DND-41 (cell line): ENCODE measurements at regions not wholly inside any gene's neighbourhood (a gene's known extent, or its start where the extent isn't known, plus 50 kb on each side); places are given as distances from the start of the nearest gene placed in this dataset.

Experiments
- ATAC-seq: fragments of 200-7000 bp; cut with Tn5 transposase; 3 replicates; pipeline ENCODE4 v1.9.1; 2021; ENCODE audit warnings: low read depth; ENCODE audit not compliant: insufficient read depth
- DNase-seq: peaks from one replicate; pipeline ENCODE4 v3.0.0-alpha.2; 2020
- H2AFZ ChIP-seq: 2 replicates; pipeline ENCODE4 v1.6.0; 2012; ENCODE audit warnings: low read depth, low read length
- H3K27ac ChIP-seq: 2 replicates; pipeline ENCODE4 v1.5.1; 2012; ENCODE audit warnings: low read length, inconsistent platforms
- H3K27me3 ChIP-seq: fragments of 200-600 bp; sonication (generic); 2 replicates; pipeline ENCODE4 v1.6.0; 2012; ENCODE audit warnings: low read length, mild to moderate bottlenecking, inconsistent platforms; ENCODE audit not compliant: insufficient read depth, poor library complexity
- H3K36me3 ChIP-seq: 2 replicates; pipeline ENCODE4 v1.5.1; 2012; ENCODE audit warnings: low read length, inconsistent platforms; ENCODE audit not compliant: insufficient read depth
- H3K4me1 ChIP-seq: 2 replicates; pipeline ENCODE4 v1.5.1; 2012; ENCODE audit warnings: mild to moderate bottlenecking, low read length; ENCODE audit not compliant: insufficient read depth
- H3K4me2 ChIP-seq: 2 replicates; pipeline ENCODE4 v1.6.0; 2012; ENCODE audit warnings: mild to moderate bottlenecking, moderate library complexity, low read length, inconsistent platforms; ENCODE audit not compliant: insufficient read depth
- H3K4me3 ChIP-seq, 2 experiments: fragments of 200-600 bp in 1 of 2; shearing (Covaris generic) in 1 of 2; 2 replicates each; pipeline ENCODE4 v1.5.1; 2012 to 2016; ENCODE audit warnings: inconsistent platforms in 2 of 2, low read length in 2 of 2, mild to moderate bottlenecking in 2 of 2, low read depth in 1 of 2, moderate library complexity in 1 of 2
- H3K79me2 ChIP-seq: 2 replicates; pipeline ENCODE4 v1.6.0; 2012; ENCODE audit warnings: low read length, inconsistent platforms; ENCODE audit not compliant: insufficient read depth
- H3K9ac ChIP-seq: 2 replicates; pipeline ENCODE4 v1.6.0; 2012; ENCODE audit warnings: low read depth, mild to moderate bottlenecking, inconsistent platforms, low read length, moderate library complexity
- H3K9me3 ChIP-seq: 2 replicates; pipeline ENCODE4 v1.5.1; 2012; ENCODE audit warnings: low read length, moderate library complexity, mild to moderate bottlenecking, inconsistent platforms; ENCODE audit not compliant: insufficient read depth, severe bottlenecking
- H4K20me1 ChIP-seq: 2 replicates; pipeline ENCODE4 v1.6.0; 2012; ENCODE audit warnings: low read length; ENCODE audit not compliant: insufficient read depth
- CTCF ChIP-seq: IDR thresholded peaks from 2 replicates; pipeline ENCODE4 v1.5.1; 2012; ENCODE audit warnings: borderline replicate concordance, low read length, moderate library complexity, mild to moderate bottlenecking; ENCODE audit not compliant: poor library complexity, severe bottlenecking; ENCODE audit errors: extremely low read depth
- EZH2 ChIP-seq: IDR thresholded peaks from 3 replicates; pipeline ENCODE4 v1.6.1; 2012; ENCODE audit warnings: borderline replicate concordance, low read depth, mild to moderate bottlenecking, moderate library complexity, low read length, inconsistent platforms; ENCODE audit not compliant: severe bottlenecking

- no peaks in the 10 kb centered on the region for H4K20me1 ChIP-seq
- ATAC-seq (no peak), DNase-seq (no peak)
- H3K4me2 ChIP-seq = no peak overlapping the region
- no peaks in the 10 kb centered on the region for H3K9me3 ChIP-seq
- no peak overlapping the region for H2AFZ ChIP-seq
- H3K4me3 ChIP-seq = no peak overlapping the region
- TF ChIP-seq CTCF (no peak), EZH2 (no peak)
- H3K36me3 ChIP-seq = no peaks in the 10 kb centered on the region
- no peak overlapping the region for H3K27ac ChIP-seq
- no peaks in the 10 kb centered on the region for H3K4me1 ChIP-seq
- no peak overlapping the region for H3K9ac ChIP-seq
- no peaks in the 10 kb centered on the region for H3K79me2 ChIP-seq
- H3K27me3 ChIP-seq = no peaks in the 10 kb centered on the region
These were observed 68.7 kb upstream of the PRDM1 start for GRCh38 chr6:106017454-106017853.

- H3K36me3 ChIP-seq = no peaks in the 10 kb centered on the region
- H3K9me3 ChIP-seq = no peaks in the 10 kb centered on the region
- DNase-seq (no peak), ATAC-seq (no peak)
- no peak overlapping the region for H2AFZ ChIP-seq
- TF ChIP-seq CTCF (no peak), EZH2 (no peak)
- no peak overlapping the region for H3K27ac ChIP-seq
- no peaks in the 10 kb centered on the region for H3K79me2 ChIP-seq
- no peak overlapping the region for H3K4me3 ChIP-seq
- H3K4me1 ChIP-seq = no peaks in the 10 kb centered on the region
- no peak overlapping the region for H3K4me2 ChIP-seq
- no peak overlapping the region for H3K9ac ChIP-seq
- no peaks in the 10 kb centered on the region for H4K20me1 ChIP-seq
- H3K27me3 ChIP-seq = no peaks in the 10 kb centered on the region
These were observed 71.2 kb upstream of the PRDM1 start for GRCh38 chr6:106014955-106015354.

GRCh38 chr6:106011476-106011875, 74.7 kb upstream of the PRDM1 start:
- no peaks in the 10 kb centered on the region for H4K20me1 ChIP-seq
- H3K4me1 ChIP-seq = no peaks in the 10 kb centered on the region
- no peak overlapping the region for H3K27ac ChIP-seq
- DNase-seq (no peak), ATAC-seq (no peak)
- no peak for TF ChIP-seq EZH2
- no peak for TF ChIP-seq CTCF
- H3K27me3 ChIP-seq = no peaks in the 10 kb centered on the region
- no peaks in the 10 kb centered on the region for H3K9me3 ChIP-seq
- H2AFZ ChIP-seq = no peak overlapping the region
- no peaks in the 10 kb centered on the region for H3K79me2 ChIP-seq
- H3K4me3 ChIP-seq = no peak overlapping the region
- no peaks in the 10 kb centered on the region for H3K36me3 ChIP-seq
- no peak overlapping the region for H3K4me2 ChIP-seq
- H3K9ac ChIP-seq = no peak overlapping the region

GRCh38 chr6:106005954-106006353, 80.2 kb upstream of the PRDM1 start:
- TF ChIP-seq EZH2 = no peak
- no peak for TF ChIP-seq CTCF
- no peaks in the 10 kb centered on the region for H3K4me1 ChIP-seq
- no peak overlapping the region for H3K4me3 ChIP-seq
- DNase-seq (no peak), ATAC-seq (no peak)
- no peak overlapping the region for H3K9ac ChIP-seq
- H3K4me2 ChIP-seq = no peak overlapping the region
- H3K36me3 ChIP-seq = no peaks in the 10 kb centered on the region
- no peaks in the 10 kb centered on the region for H3K79me2 ChIP-seq
- H4K20me1 ChIP-seq = no peaks in the 10 kb centered on the region
- H3K27me3 ChIP-seq = no peaks in the 10 kb centered on the region
- H3K9me3 ChIP-seq = no peaks in the 10 kb centered on the region
- H2AFZ ChIP-seq = no peak overlapping the region
- no peak overlapping the region for H3K27ac ChIP-seq
